ENCODE measurements at regions not wholly inside any gene's neighbourhood (a gene's known extent, or its start where the extent isn't known, plus 50 kb on each side); places are given as distances from the start of the nearest gene placed in this dataset.

- TF ChIP-seq FOXM1 (IDR thresholded peaks at IDR 0.05; ENCODE audit: borderline replicate concordance, low read depth) (no peak), NFIC (IDR thresholded peaks at IDR 0.05) (no peak), REST (IDR thresholded peaks at IDR 0.05; ENCODE audit: low read depth) (no peak), CEBPB (IDR thresholded peaks at IDR 0.05) (no peak), CREB1 (IDR thresholded peaks at IDR 0.05; ENCODE audit: low read depth) (no peak), YY1 (IDR thresholded peaks at IDR 0.05; ENCODE audit: low read depth) (no peak), RAD21 (IDR thresholded peaks at IDR 0.05; ENCODE audit: low read depth) (no peak), TAF1 (IDR thresholded peaks at IDR 0.05; ENCODE audit: low read depth) (no peak), MAX (IDR thresholded peaks at IDR 0.05) (no peak), USF1 (IDR thresholded peaks at IDR 0.05) (no peak), EP300 (IDR thresholded peaks at IDR 0.05; ENCODE audit: borderline replicate concordance) (no peak), EGR1 (IDR thresholded peaks at IDR 0.05) (no peak), TEAD4 (IDR thresholded peaks at IDR 0.05) (no peak), ZBTB7A (IDR thresholded peaks at IDR 0.05; ENCODE audit: low read depth) (no peak), TCF12 (IDR thresholded peaks at IDR 0.05; ENCODE audit: low read depth) (no peak)
Observed at GRCh38 chr16:8115814-8116213, 474.5 kb downstream of the TMEM114 start.

GRCh38 chr16:8113843-8114242 is 476.5 kb downstream of the TMEM114 start:
- no peak for TF ChIP-seq EGR1 (IDR thresholded peaks at IDR 0.05)
- TF ChIP-seq ZBTB7A (IDR thresholded peaks at IDR 0.05; ENCODE audit: low read depth) = no peak
- TF ChIP-seq YY1 (IDR thresholded peaks at IDR 0.05; ENCODE audit: low read depth) = no peak
- TF ChIP-seq CREB1 (IDR thresholded peaks at IDR 0.05; ENCODE audit: low read depth) = no peak
- TF ChIP-seq TEAD4 (IDR thresholded peaks at IDR 0.05) = no peak
- TF ChIP-seq EP300 (IDR thresholded peaks at IDR 0.05; ENCODE audit: borderline replicate concordance) = no peak
- no peak for TF ChIP-seq CEBPB (IDR thresholded peaks at IDR 0.05)
- TF ChIP-seq REST (IDR thresholded peaks at IDR 0.05; ENCODE audit: low read depth) = no peak
- no peak for TF ChIP-seq TCF12 (IDR thresholded peaks at IDR 0.05; ENCODE audit: low read depth)
- TF ChIP-seq USF1 (IDR thresholded peaks at IDR 0.05) = no peak
- no peak for TF ChIP-seq RAD21 (IDR thresholded peaks at IDR 0.05; ENCODE audit: low read depth)
- TF ChIP-seq FOXM1 (IDR thresholded peaks at IDR 0.05; ENCODE audit: borderline replicate concordance, low read depth) = no peak
- TF ChIP-seq TAF1 (IDR thresholded peaks at IDR 0.05; ENCODE audit: low read depth) = no peak
- no peak for TF ChIP-seq NFIC (IDR thresholded peaks at IDR 0.05)
- TF ChIP-seq MAX (IDR thresholded peaks at IDR 0.05) = no peak

- TF ChIP-seq RAD21 (IDR thresholded peaks at IDR 0.05; ENCODE audit: low read depth) = no peak
- TF ChIP-seq TCF12 (IDR thresholded peaks at IDR 0.05; ENCODE audit: low read depth) = no peak
- TF ChIP-seq CEBPB (IDR thresholded peaks at IDR 0.05) = no peak
- no peak for TF ChIP-seq EGR1 (IDR thresholded peaks at IDR 0.05)
- TF ChIP-seq YY1 (IDR thresholded peaks at IDR 0.05; ENCODE audit: low read depth) = no peak
- TF ChIP-seq TEAD4 (IDR thresholded peaks at IDR 0.05) = no peak
- TF ChIP-seq TAF1 (IDR thresholded peaks at IDR 0.05; ENCODE audit: low read depth) = no peak
- no peak for TF ChIP-seq FOXM1 (IDR thresholded peaks at IDR 0.05; ENCODE audit: borderline replicate concordance, low read depth)
- no peak for TF ChIP-seq REST (IDR thresholded peaks at IDR 0.05; ENCODE audit: low read depth)
- TF ChIP-seq MAX (IDR thresholded peaks at IDR 0.05) = no peak
- TF ChIP-seq CREB1 (IDR thresholded peaks at IDR 0.05; ENCODE audit: low read depth) = no peak
- TF ChIP-seq ZBTB7A (IDR thresholded peaks at IDR 0.05; ENCODE audit: low read depth) = no peak
- no peak for TF ChIP-seq USF1 (IDR thresholded peaks at IDR 0.05)
- no peak for TF ChIP-seq NFIC (IDR thresholded peaks at IDR 0.05)
- no peak for TF ChIP-seq EP300 (IDR thresholded peaks at IDR 0.05; ENCODE audit: borderline replicate concordance)
Observed at GRCh38 chr16:8110572-8111514, 479.5 kb downstream of the TMEM114 start.

Data from Ishikawa (cell line).